AG08395 (cell line): ENCODE measurements at regions not wholly inside any gene's neighbourhood (a gene's known extent, or its start where the extent isn't known, plus 50 kb on each side); places are given as distances from the start of the nearest gene placed in this dataset.
"Not testable (repeated sequence)": the region's sequence is repeated elsewhere in the genome, so short reads cannot be mapped to it uniquely, and the experiment has no call there.

Experiments
- DNase-seq: peaks from one replicate; pipeline ENCODE4 v3.0.0; 2012; ENCODE audit warnings: mixed read lengths, low spot score

DNA sequence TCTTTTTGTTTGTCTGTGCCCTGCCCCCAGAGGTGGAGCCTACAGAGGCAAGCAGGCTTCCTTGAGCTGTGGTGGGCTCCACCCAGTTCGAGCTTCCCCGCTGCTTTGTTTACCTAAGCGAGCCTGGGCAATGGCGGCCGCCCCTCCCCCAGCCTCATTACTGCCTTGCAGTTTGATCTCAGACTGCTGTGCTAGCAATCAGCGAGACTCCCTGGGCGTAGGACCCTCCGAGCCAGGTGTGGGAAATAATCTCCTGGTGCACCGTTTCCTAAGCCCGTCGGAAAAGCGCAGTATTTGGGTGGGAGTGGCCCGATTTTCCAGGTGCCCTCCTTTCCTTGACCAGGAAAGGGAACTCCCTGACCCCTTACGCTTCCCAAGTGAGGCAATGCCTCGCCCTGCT, 78.6 kb upstream of the HAND2 start:
- not testable (repeated sequence) for DNase-seq

DNA sequence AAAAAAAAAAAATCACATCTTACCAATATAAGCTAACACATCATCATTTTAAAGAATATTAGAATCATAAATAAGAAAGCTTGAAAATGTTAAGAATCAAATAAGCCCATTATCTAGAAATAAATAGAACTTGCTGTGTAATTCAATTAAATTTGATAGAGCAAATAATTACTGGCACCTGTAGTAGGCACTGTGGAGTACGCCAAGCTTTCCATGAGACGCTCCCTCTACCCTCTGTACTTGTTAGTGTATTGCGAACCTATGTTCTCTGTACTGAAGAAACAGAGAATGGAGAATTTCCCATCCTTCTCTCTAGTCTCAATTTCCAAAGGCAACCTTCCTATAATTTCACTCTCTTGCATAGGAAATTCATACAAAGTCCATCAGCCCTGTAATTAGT, 61.7 kb upstream of the HAND2 start:
- no peak for DNase-seq

- DNase-seq = no peak
Observed at GRCh38 chr4:173590697-173591096, 60.7 kb upstream of the HAND2 start.

DNA sequence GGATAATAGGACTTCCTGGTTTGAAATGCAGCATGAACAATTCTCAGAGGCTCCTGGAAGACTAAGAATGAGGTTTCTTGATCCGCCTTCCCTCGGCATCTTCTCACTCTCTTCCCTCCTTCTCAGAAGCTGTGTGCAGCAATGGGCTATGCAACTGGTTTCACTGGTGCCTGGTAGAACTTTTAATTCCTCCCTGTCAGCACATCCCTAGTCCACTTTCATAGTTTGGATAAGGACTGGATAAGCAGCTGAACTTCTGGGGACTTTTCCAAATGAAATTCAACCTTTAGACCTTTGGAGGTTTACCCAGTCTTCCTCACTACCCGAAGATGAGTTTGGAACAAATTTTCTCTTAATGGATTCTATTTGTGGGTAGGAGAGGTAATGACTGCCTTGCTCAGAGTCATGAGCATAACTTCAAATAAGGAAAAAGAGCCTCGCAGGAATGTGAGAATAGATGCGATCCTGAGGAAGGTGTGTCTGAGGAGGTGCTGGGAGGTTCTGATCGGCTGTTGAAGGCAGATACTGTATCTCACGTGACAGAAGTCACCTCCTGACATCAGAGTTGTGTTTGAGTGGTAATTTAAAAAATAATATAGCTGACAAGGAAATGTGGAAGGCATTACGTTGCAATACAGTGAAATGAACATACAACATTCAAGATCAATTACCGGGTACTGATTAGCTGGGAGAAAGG, 56.0 kb upstream of the HAND2 start:
- DNase-seq = no peak

DNA sequence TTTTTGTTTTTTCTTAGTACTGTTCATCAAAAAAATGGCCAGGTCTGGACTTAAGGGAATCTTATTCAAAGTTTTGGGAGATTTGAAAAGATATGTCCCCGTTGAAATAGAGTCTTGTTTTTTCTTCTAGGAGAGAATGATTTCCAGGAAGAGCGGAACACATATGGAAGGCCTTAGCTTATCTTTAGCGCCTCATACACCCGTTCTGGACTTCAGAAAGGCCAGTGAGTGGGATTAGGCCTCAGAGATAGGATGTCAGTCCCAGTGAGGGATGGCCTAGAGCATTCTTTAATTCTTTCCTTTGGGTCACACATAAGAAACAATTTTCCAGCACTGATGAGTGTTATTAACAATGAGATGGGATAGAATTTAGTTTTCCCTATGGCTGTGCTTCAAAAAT, 54.5 kb upstream of the HAND2 start:
- no peak for DNase-seq
